Lower leg skin (tissue), 4 donors: ENCODE measurements at regions not wholly inside any gene's neighbourhood (a gene's known extent, or its start where the extent isn't known, plus 50 kb on each side); places are given as distances from the start of the nearest gene placed in this dataset.

Source experiments
- DNase-seq, 2 donors: peaks; one replicate each; pipeline ENCODE4 v3.0.0-alpha.2; 2019; ENCODE audit warnings: low spot score in 2 of 2
- H3K4me3 ChIP-seq: fragments of 200-600 bp; sonication (generic); 2 replicates; pipeline ENCODE4 v1.5.1; 2017; ENCODE audit warnings: mild to moderate bottlenecking, low read depth; ENCODE audit not compliant: poor library complexity, severe bottlenecking
- CTCF ChIP-seq, 3 donors: fragments of 450-650 bp; IDR thresholded peaks; one replicate each; pipeline ENCODE4 v1.5.1; 2016; ENCODE audit warnings: antibody characterized with exemption in 3 of 3, mild to moderate bottlenecking in 3 of 3, moderate library complexity in 2 of 3
- POLR2A ChIP-seq, 2 donors: fragments of 450-650 bp; IDR thresholded peaks; one replicate each; pipeline ENCODE4 v1.6.1; 2016 to 2017; ENCODE audit warnings: antibody characterized with exemption in 2 of 2, mild to moderate bottlenecking in 1 of 2, moderate library complexity in 1 of 2
- WGBS, 2 donors: methylation state at CpG; one replicate each; pipeline ENCODE4 v1.1.5; 2018; 5-methylcytosine and 5-hydroxymethylcytosine counted together
- intact Hi-C: fragments of 100-400 bp; cut with DNase I; formaldehyde crosslinking; loops from one replicate; pipeline ENCODE4 v1.15.0; 2023; ENCODE audit warnings: low total_unique reads

GRCh38 chr2:175568109-175568730, 386.7 kb upstream of the ATP5MC3 start:
- intact Hi-C loops, result no loop called here
- 76 to 77% methylated on average over 9 of the region's 9 CpGs for WGBS, 2 donors
- H3K4me3 ChIP-seq, result no peak overlapping the region

GRCh38 chr2:175567435-175568061, 386.0 kb upstream of the ATP5MC3 start:
- TF ChIP-seq POLR2A (IDR thresholded peaks at IDR 0.05) (no peak), CTCF (IDR thresholded peaks at IDR 0.05) (no peak)
- intact Hi-C loops, result no loop called here
- no peak for DNase-seq
- no peak overlapping the region for H3K4me3 ChIP-seq
- 61 to 64% methylated on average over 4 of the region's 4 CpGs for WGBS, 2 donors

More at GRCh38 chr2:175568109-175568730, 386.7 kb upstream of the ATP5MC3 start:
- TF ChIP-seq CTCF (IDR thresholded peaks at IDR 0.05) (no peak), POLR2A (IDR thresholded peaks at IDR 0.05) (no peak)
- no peak for DNase-seq

GRCh38 chr2:175560521-175561169, 379.1 kb upstream of the ATP5MC3 start:
- no peak for DNase-seq
- intact Hi-C loops, result no loop called here
- TF ChIP-seq POLR2A (IDR thresholded peaks at IDR 0.05), result no peak
- no peak for TF ChIP-seq CTCF (IDR thresholded peaks at IDR 0.05)
- no peak overlapping the region for H3K4me3 ChIP-seq
- WGBS, 2 donors, result 78 to 82% methylated on average over 5 of the region's 5 CpGs

GRCh38 chr2:175559613-175560012, 378.1 kb upstream of the ATP5MC3 start:
- no peak overlapping the region for H3K4me3 ChIP-seq
- 85 to 91% methylated on average over 3 of the region's 3 CpGs for WGBS, 2 donors
- TF ChIP-seq CTCF (IDR thresholded peaks at IDR 0.05), result no peak
- TF ChIP-seq POLR2A (IDR thresholded peaks at IDR 0.05), result no peak
- intact Hi-C loops, result no loop called here
- no peak for DNase-seq

- no peak for TF ChIP-seq POLR2A (IDR thresholded peaks at IDR 0.05)
- no peak for TF ChIP-seq CTCF (IDR thresholded peaks at IDR 0.05)
- no peak for DNase-seq
- intact Hi-C loops, result no loop called here
- 66 to 70% methylated on average over 6 of the region's 6 CpGs for WGBS, 2 donors
- no peak overlapping the region for H3K4me3 ChIP-seq
Measured at GRCh38 chr2:175557810-175558377, 376.4 kb upstream of the ATP5MC3 start.
